GM23338 (cell line): ENCODE measurements at regions not wholly inside any gene's neighbourhood (a gene's known extent, or its start where the extent isn't known, plus 50 kb on each side); places are given as distances from the start of the nearest gene placed in this dataset.
A peak's percentile ranks its signal among the peaks of the same experiment; 100 is the strongest.

Experiments used
- ATAC-seq: fragments of 200-7000 bp; cut with Tn5 transposase; 3 replicates; pipeline ENCODE4 v1.9.1; 2020
- DNase-seq: peaks from one replicate; pipeline ENCODE4 v3.0.0-alpha.2; 2015; ENCODE audit warnings: low spot score
- H2AFZ ChIP-seq: fragments of 200-600 bp; sonication (generic); 2 replicates; pipeline ENCODE4 v1.8.0; 2016; ENCODE audit warnings: antibody characterized with exemption, mild to moderate bottlenecking, moderate library complexity
- H3F3A ChIP-seq: fragments of 200-600 bp; sonication (generic); replicated peaks from 2 replicates; pipeline ENCODE4 v1.8.0; 2017; ENCODE audit warnings: antibody characterized with exemption, mixed run types, low read depth
- H3K27ac ChIP-seq: fragments of 200-600 bp; sonication (generic); 2 replicates; pipeline ENCODE4 v1.6.1; 2016; ENCODE audit warnings: low read depth
- H3K27me3 ChIP-seq: fragments of 200-600 bp; sonication (generic); 2 replicates; pipeline ENCODE4 v1.8.0; 2016; ENCODE audit warnings: mild to moderate bottlenecking, mixed run types, moderate library complexity; ENCODE audit not compliant: insufficient read depth
- H3K36me3 ChIP-seq: fragments of 200-600 bp; sonication (generic); 2 replicates; pipeline ENCODE4 v1.8.0; 2016; ENCODE audit warnings: mild to moderate bottlenecking; ENCODE audit not compliant: insufficient read depth
- H3K4me1 ChIP-seq: fragments of 200-600 bp; sonication (generic); 2 replicates; pipeline ENCODE4 v1.8.0; 2016; ENCODE audit warnings: mild to moderate bottlenecking, moderate library complexity; ENCODE audit not compliant: insufficient read depth
- H3K4me2 ChIP-seq: fragments of 200-600 bp; sonication (generic); 2 replicates; pipeline ENCODE4 v1.7.1; 2017; ENCODE audit warnings: mixed run types
- H3K4me3 ChIP-seq: fragments of 200-600 bp; sonication (generic); 2 replicates; pipeline ENCODE4 v1.6.1; 2016; ENCODE audit warnings: mixed run types
- H3K79me2 ChIP-seq: fragments of 200-600 bp; sonication (generic); replicated peaks from 2 replicates; pipeline ENCODE4 v1.8.0; 2017; ENCODE audit warnings: mild to moderate bottlenecking; ENCODE audit not compliant: insufficient read depth
- H3K9me2 ChIP-seq: fragments of 200-600 bp; sonication (generic); 2 replicates; pipeline ENCODE4 v1.8.0; 2017; ENCODE audit not compliant: insufficient read depth
- H4K20me1 ChIP-seq: fragments of 200-600 bp; sonication (generic); replicated peaks from 2 replicates; pipeline ENCODE4 v1.8.0; 2017; ENCODE audit warnings: mild to moderate bottlenecking; ENCODE audit not compliant: insufficient read depth
- H3K27ac Mint-ChIP-seq: 2 replicates; pipeline ENCODE4 v1.8.0; 2020; ENCODE audit warnings: inconsistent platforms, mild to moderate bottlenecking, moderate library complexity, mixed read lengths
- H3K27me3 Mint-ChIP-seq: 3 replicates; pipeline ENCODE4 v1.8.0; 2022; ENCODE audit warnings: low read depth, mild to moderate bottlenecking, moderate library complexity, mixed read lengths, inconsistent platforms; ENCODE audit not compliant: insufficient read depth, poor library complexity
- H3K36me3 Mint-ChIP-seq: 3 replicates; pipeline ENCODE4 v1.8.0; 2021; ENCODE audit warnings: low read depth, mild to moderate bottlenecking, inconsistent platforms, moderate library complexity, mixed read lengths
- H3K4me1 Mint-ChIP-seq: 3 replicates; pipeline ENCODE4 v1.8.0; 2020; ENCODE audit warnings: mild to moderate bottlenecking, inconsistent platforms, mixed read lengths
- H3K4me3 Mint-ChIP-seq: 3 replicates; pipeline ENCODE4 v1.8.0; 2021; ENCODE audit warnings: moderate library complexity, mild to moderate bottlenecking, inconsistent platforms, mixed read lengths
- H3K9me3 Mint-ChIP-seq: 3 replicates; pipeline ENCODE4 v1.8.0; 2020; ENCODE audit warnings: moderate library complexity, mild to moderate bottlenecking, inconsistent platforms, mixed read lengths
- CREB1 ChIP-seq: fragments of 250-450 bp; sonication (Bioruptor Pico); IDR thresholded peaks from 2 replicates; pipeline ENCODE4 v1.5.0; 2020; ENCODE audit warnings: low read depth, mild to moderate bottlenecking, moderate library complexity
- ETS1 ChIP-seq: IDR thresholded peaks from 2 replicates; pipeline ENCODE4 v1.6.1; 2016; ENCODE audit warnings: antibody characterized with exemption
- NANOG ChIP-seq: IDR thresholded peaks from 2 replicates; pipeline ENCODE4 v1.6.1; 2016; ENCODE audit warnings: antibody characterized with exemption, borderline replicate concordance
- ZNF114 ChIP-seq: fragments of 250-450 bp; sonication (Bioruptor Pico); IDR thresholded peaks from 2 replicates; pipeline ENCODE4 v1.5.0; 2020; ENCODE audit warnings: mild to moderate bottlenecking, moderate library complexity
- ZNF462 ChIP-seq: fragments of 250-450 bp; sonication (Bioruptor Pico); IDR thresholded peaks from 2 replicates; pipeline ENCODE4 v1.5.0; 2020; ENCODE audit warnings: mild to moderate bottlenecking, moderate library complexity

GRCh38 chr15:62474021-62474770 lies 309.1 kb upstream of the C2CD4B start:
- peaks cover 63% of the 10 kb centered on the region for H3K4me1 Mint-ChIP-seq
- H3K36me3 Mint-ChIP-seq, result no peaks in the 10 kb centered on the region
- peak overlapping the region; percentile 89 for H3K27ac Mint-ChIP-seq
- Histone ChIP-seq H3F3A (no peaks in the 10 kb centered on the region), H3K4me3 (no peak overlapping the region), H3K4me1 (peaks cover 33% of the 10 kb centered on the region), H3K79me2 (peaks cover 12% of the 10 kb centered on the region), H3K9me2 (no peaks in the 10 kb centered on the region), H3K4me2 (no peak overlapping the region), H2AFZ (no peak overlapping the region), H3K27me3 (no peaks in the 10 kb centered on the region), H3K36me3 (no peaks in the 10 kb centered on the region), H3K27ac (0 out of 2 replicates have a peak overlapping the region, but pooled peaks have one; percentile 12), H4K20me1 (no peaks in the 10 kb centered on the region; the same call in 1 of the 2 replicates)
- no peaks in the 10 kb centered on the region for H3K9me3 Mint-ChIP-seq
- no peak overlapping the region for H3K4me3 Mint-ChIP-seq
- TF ChIP-seq ETS1, result no peak
- TF ChIP-seq NANOG, result no peak
- TF ChIP-seq CREB1 (CRISPR knock-in tag), result no peak
- TF ChIP-seq ZNF114, result 0 out of 2 replicates have a peak, but pooled peaks have one; percentile 36
- no peak for TF ChIP-seq ZNF462
- DNase-seq, result no peak
- no peaks in the 10 kb centered on the region for H3K27me3 Mint-ChIP-seq
- no peak for ATAC-seq
